GM19240 (cell line): ENCODE measurements at regions not wholly inside any gene's neighbourhood (a gene's known extent, or its start where the extent isn't known, plus 50 kb on each side); places are given as distances from the start of the nearest gene placed in this dataset.
"Not testable (repeated sequence)": the region's sequence is repeated elsewhere in the genome, so short reads cannot be mapped to it uniquely, and the experiment has no call there.

ENCODE experiments used
- DNase-seq: peaks from one replicate; pipeline ENCODE4 v3.0.0; 2011; ENCODE audit warnings: low spot score; ENCODE audit not compliant: insufficient read length

- DNase-seq: not testable (repeated sequence)
Measured at GRCh38 chr2:111494981-111495315, 374.2 kb downstream of the BCL2L11 start.

GRCh38 chr2:111495636-111496035 lies 374.9 kb downstream of the BCL2L11 start:
- not testable (repeated sequence) for DNase-seq

- not testable (repeated sequence) for DNase-seq
Measured at GRCh38 chr2:111496176-111496575, 375.5 kb downstream of the BCL2L11 start.

GRCh38 chr2:111496860-111497259 lies 376.1 kb downstream of the BCL2L11 start:
- not testable (repeated sequence) for DNase-seq

- DNase-seq: not testable (repeated sequence)
Measured at GRCh38 chr2:111497270-111497669, 376.6 kb downstream of the BCL2L11 start.

- not testable (repeated sequence) for DNase-seq
Measured at GRCh38 chr2:111500536-111501062, 379.9 kb downstream of the BCL2L11 start.

- DNase-seq: not testable (repeated sequence)
Measured at GRCh38 chr2:111503844-111504570, 380.0 kb downstream of the ANAPC1 start.

- not testable (repeated sequence) for DNase-seq
Measured at GRCh38 chr2:111504571-111504942, 379.4 kb downstream of the ANAPC1 start.

- DNase-seq: not testable (repeated sequence)
Measured at GRCh38 chr2:111505267-111505666, 378.7 kb downstream of the ANAPC1 start.

- not testable (repeated sequence) for DNase-seq
Measured at GRCh38 chr2:111506936-111507335, 377.1 kb downstream of the ANAPC1 start.

- not testable (repeated sequence) for DNase-seq
Measured at GRCh38 chr2:111509225-111509869, 374.6 kb downstream of the ANAPC1 start.

GRCh38 chr2:111510384-111510783 lies 373.6 kb downstream of the ANAPC1 start:
- not testable (repeated sequence) for DNase-seq

GRCh38 chr2:111511062-111511461 lies 372.9 kb downstream of the ANAPC1 start:
- DNase-seq: not testable (repeated sequence)

- not testable (repeated sequence) for DNase-seq
Measured at GRCh38 chr2:111512378-111512777, 371.6 kb downstream of the ANAPC1 start.

GRCh38 chr2:111514138-111514537 lies 369.9 kb downstream of the ANAPC1 start:
- not testable (repeated sequence) for DNase-seq

- not testable (repeated sequence) for DNase-seq
Measured at GRCh38 chr2:111517050-111517720, 366.8 kb downstream of the ANAPC1 start.

- DNase-seq: not testable (repeated sequence)
Measured at GRCh38 chr2:111517721-111518053, 366.3 kb downstream of the ANAPC1 start.

- no peak for DNase-seq
Measured at GRCh38 chr2:111519071-111519470, 364.9 kb downstream of the ANAPC1 start.

GRCh38 chr2:111522231-111522768 lies 361.7 kb downstream of the ANAPC1 start:
- DNase-seq: no peak

- no peak for DNase-seq
Measured at GRCh38 chr2:111523009-111523408, 361.0 kb downstream of the ANAPC1 start.

GRCh38 chr2:111525026-111525425 lies 359.0 kb downstream of the ANAPC1 start:
- DNase-seq: not testable (repeated sequence)
